Activated T-cell treated with anti-CD3 and anti-CD28 coated beads for 4 hours (primary cell): ENCODE measurements at regions not wholly inside any gene's neighbourhood (a gene's known extent, or its start where the extent isn't known, plus 50 kb on each side); places are given as distances from the start of the nearest gene placed in this dataset.

Experiments used
- DNase-seq: peaks from one replicate; pipeline ENCODE4 v3.0.0-alpha.2; 2020

DNA sequence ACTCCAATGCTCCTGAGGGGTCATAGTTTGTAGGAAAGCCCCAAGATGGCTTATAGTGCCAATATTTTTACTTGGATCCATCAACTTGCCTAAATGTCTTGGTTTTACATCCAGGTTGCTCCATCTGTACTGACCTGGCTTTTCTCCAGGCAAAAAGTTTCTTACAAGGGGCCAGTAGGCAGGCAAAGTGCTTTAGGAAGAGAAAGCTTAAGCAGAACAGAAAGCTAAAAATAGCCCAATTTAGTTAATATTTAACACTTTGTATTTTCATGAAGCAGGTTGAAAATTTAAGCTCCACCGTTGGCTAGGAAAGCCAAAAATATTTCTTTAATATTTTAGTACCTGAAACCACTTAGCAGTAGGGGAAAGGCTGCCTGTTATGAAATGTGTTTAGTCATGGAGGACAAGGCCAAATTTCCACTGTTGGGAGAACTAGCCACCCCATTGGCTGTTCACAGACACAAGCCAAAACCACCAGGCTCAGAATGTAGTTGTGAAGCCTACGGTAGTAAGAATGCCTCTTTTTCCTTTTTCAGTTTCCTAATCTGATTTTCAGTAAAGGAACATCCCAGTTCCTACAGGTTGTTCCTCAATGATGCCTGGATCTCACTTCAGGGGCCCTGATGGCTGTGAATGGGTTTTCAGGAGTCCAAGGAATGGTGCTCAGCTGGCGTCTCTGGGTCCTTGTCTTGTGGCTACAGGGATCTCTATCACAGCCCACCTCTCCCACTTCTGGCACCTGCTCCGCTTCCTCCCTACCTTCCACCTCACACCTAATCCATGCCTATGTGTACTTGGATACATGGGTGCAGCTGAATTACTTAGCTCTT, 324.8 kb downstream of the PMP22 start:
- DNase-seq, result no peak

DNA sequence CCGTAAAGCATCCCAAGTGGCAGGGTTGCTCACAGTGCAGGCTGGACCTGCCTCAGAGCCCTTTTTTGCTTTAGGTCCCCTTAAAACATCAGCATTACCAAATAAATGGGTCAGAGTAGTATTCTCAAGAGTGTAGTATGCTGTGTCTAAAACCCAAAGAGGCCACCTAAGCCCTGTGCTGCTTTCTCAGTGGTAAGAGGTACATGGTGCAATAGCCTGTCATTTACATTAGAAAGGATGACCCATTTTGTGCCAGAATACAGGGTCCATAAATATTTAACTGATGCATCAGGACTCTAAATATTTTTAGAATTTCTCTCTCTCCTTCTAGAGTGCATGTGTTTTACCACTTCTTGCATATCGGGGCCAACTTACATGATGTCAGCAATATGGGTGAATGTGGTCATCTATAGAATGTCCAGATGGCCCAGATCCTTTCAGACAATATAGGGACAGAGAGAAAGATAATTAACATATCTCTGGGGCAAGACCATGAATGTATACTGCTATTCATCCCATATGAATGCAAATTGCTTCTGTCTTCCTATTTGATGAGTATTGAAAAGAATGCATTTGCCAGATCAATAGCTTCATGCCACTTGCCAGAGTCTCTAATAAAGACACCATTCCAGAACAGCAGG, 329.2 kb downstream of the PMP22 start:
- no peak for DNase-seq

GRCh38 chr17:14935139-14935841, 329.8 kb downstream of the PMP22 start:
- DNase-seq, result no peak

DNA sequence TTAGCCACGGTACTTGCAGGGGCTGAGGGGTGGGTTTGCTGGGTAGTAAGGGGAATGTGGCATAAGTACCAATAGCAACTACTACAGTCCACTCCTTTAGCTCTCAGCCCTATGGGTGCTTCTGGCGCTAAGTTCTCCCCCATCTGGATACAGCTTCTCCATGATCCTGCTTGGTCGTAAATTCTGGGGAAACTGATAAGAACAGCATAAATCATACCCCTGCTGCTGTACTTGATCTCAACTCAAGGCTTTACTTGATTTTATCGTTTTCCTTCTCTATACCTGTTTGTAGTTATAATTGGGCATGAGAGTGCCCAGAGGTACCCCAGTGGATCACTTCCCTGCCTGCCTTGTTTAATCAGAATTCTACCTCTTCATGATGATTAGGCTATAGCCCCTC, 331.4 kb downstream of the PMP22 start:
- DNase-seq, result no peak

- peak; percentile 41 for DNase-seq
Measured at GRCh38 chr17:14926526-14927122, 338.5 kb downstream of the PMP22 start.

DNA sequence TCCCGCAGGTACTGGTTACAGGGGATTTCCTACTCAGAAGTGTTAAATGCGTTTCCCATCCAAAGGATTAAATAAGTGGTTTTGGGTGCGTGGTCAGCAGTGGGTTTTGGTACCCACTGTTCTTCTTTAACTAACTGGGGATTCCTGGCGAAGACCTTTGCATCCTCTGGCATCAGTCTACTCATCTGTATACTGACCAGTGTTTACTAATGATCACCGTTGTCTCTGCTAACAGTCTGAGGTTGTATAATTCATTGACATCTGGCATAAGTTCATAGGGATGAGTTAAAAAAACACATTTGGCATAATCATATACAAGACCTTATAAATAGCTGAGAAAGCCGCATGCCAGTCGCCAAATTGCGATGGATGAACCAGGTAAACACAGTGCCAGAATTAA, 339.1 kb downstream of the PMP22 start:
- DNase-seq, result no peak

GRCh38 chr17:14925498-14925897, 339.6 kb downstream of the PMP22 start:
- DNase-seq, result no peak

DNA sequence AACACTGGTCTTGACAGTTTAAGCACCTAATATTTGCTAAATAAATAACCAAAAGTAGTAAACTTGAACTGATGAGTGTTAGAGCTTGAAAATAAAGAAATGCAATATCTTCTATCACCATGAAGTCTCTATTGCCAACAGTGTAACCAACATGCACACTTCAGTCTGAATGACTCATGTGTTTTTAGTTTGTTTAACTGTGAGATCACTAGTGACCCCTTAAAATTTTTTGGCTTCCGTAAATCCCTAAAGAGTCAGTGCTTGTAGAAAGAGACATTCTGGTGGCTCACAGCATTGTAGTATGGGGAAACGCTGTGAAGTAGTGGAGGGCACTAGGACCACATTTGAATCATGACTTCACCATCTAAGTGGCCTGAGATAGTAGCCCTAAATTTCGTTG, 341.1 kb downstream of the PMP22 start:
- no peak for DNase-seq

DNA sequence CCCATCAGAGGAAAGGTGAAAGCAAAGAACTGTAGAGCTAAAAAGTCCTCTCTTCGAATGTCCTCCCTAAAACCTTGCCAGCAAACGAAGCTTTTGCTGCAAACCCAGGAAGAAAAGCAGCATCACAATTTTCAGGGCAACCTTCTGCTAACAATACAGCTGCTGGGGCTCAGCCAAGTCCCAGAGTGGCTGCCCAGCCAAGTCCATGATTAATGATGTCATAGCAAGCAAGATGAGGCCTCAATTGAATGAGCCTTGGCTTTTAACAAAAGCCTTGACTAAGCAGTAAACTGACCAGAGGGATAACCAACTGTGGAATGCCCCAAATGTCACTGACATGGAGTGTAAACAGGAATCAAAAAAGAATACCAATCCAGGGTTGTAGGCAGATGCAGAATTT, 342.7 kb downstream of the PMP22 start:
- no peak for DNase-seq

DNA sequence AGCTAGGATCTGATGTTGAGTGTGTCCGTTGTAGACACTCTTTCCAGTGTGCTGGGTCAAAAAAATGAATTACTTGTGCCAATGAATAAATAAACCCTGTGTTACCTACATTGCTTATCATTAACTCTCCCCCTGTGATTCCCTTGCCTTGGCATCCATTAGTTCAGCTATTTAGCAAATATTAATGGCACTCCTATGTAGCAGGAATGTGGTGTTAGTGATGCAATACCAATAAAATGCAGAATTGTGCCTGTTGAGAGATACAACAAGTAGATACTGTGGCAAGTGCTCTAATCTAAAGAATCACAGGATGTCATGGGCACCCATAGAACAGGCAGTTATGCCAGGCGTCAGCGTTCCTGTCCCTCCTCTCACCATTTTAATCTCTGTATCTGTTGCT, 343.2 kb downstream of the PMP22 start:
- DNase-seq, result no peak

DNA sequence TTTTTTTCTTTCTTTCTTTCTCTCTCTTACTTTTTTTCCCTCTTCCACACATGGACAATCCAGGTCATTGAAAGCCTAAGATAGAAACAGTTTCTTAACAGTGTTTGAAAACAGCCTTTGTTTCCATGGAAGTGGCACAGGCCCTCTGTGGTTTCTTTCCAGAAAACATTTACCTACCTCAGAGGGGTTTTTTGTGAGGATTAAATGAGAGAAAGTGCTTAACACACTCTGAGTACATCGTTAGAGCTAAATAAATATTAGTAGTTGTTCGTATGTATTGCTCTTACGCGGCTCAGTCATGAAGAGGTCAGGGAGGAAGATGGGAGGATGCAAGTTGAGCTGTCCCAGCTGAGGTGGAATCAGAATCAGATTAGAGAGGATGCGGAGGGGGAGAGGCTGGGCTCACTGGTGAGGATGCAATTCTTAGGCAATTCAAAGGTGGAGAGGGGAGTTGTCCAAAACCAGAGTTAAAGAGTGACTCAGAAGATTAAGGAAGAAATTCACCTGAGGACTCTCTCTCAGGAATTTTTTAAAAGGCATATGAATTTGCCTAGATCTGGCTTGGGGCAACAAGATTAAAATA, 345.4 kb downstream of the PMP22 start:
- no peak for DNase-seq

DNA sequence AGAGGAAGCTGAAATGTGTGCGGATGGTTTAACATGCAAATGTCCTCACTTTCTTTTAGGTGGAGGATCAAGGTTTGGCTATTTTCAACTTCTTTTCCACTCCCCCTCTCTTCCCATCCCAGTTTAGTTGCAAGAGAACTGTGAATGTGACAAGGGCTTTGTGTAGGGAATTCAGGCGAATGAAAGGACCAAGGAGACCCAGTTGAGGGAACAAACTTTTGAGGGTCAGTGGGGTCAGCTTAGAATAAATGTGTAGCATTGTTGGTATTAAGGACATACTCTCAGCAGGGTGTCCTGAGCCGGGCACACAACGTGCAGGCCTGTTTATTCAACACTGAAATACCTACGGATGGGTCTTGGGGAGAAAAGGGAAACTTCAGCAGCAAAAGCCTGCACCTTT, 346.0 kb downstream of the PMP22 start:
- no peak for DNase-seq

GRCh38 chr17:14918540-14918939, 346.6 kb downstream of the PMP22 start:
- DNase-seq, result no peak

DNA sequence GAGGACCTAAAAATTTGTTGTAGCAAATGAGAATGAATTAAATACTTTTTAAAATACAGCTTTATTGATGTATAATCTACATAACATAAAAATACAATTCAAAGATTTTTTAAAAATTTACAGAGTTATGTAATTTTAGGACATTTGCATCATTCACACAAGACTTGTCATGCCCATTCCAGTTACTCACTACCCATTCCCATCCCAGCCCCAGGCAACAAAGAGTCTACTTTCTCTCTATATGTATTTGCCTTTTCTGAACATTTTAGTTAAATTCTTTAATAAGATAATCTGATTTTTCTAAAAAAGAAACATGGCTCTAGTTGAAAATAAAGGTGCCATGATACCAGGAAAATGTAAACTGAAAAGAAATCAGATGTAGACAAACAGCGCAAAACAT, 354.2 kb downstream of the PMP22 start:
- DNase-seq, result no peak

GRCh38 chr17:14904386-14904785, 360.7 kb downstream of the PMP22 start:
- no peak for DNase-seq

DNA sequence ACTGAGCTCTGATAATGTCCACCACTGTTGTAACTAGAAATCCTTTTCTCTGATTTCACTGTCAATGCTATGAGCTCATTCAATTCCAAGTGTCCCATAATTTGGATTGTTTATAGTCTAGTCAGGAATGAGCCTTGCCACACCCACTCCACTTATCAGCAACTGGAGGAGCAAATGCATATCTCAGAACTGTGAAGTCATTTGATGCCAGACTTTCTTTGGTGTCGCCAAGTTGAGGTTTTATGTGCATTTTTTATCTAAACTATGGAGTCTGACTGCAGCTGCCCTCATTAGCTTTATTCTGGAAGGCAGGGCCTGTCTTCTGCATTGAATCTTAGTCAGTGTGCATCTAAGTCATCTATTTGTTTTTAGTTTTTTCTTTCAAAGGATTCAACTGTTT, 361.3 kb downstream of the PMP22 start:
- DNase-seq, result no peak

DNA sequence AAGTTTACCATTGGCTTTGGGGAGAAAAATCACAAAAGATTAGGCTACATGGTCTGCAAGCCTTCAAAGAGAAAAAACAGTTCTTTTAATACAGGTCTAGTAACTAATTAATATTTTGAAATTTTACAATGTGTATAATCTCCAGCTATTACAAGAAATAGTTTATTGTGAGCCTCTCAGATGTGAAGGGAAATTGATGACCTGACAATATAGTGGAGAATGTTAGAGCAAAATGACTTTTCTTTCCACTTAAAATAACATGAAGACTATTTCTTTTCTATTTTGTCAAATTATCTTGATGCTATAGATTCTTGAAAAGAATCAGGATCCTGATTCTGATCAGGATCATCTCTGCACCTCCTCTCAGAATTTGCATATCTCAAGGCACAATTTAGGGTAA, 362.3 kb downstream of the PMP22 start:
- DNase-seq, result no peak

DNA sequence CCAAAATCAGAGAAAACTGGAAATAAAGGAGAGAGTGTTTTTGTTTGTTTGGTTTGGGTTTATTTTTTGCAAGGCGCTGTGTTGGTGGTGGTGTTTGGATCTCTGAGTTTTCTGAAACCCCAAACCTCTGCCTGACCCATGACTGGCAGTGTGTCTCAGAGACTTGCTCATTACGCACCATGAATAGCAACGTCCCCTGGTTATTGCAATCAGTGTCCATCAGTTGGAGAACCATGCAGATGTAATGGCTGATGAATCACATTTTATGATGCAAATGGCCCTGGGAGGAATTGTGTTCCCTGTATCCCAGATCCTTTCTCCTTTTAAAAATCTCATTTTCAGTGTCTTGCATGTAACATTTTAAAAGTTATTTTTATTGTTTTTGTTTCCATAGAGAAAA, 362.8 kb downstream of the PMP22 start:
- DNase-seq, result no peak

- DNase-seq, result no peak
Measured at GRCh38 chr17:14901376-14901775, 363.8 kb downstream of the PMP22 start.

GRCh38 chr17:14886200-14886739, 378.9 kb downstream of the PMP22 start:
- DNase-seq, result no peak

GRCh38 chr17:14882131-14882530, 383.0 kb downstream of the PMP22 start:
- DNase-seq, result no peak

GRCh38 chr17:14875557-14876412, 389.3 kb downstream of the PMP22 start:
- DNase-seq, result no peak
